ENCODE measurements at regions not wholly inside any gene's neighbourhood (a gene's known extent, or its start where the extent isn't known, plus 50 kb on each side); places are given as distances from the start of the nearest gene placed in this dataset.

DNA sequence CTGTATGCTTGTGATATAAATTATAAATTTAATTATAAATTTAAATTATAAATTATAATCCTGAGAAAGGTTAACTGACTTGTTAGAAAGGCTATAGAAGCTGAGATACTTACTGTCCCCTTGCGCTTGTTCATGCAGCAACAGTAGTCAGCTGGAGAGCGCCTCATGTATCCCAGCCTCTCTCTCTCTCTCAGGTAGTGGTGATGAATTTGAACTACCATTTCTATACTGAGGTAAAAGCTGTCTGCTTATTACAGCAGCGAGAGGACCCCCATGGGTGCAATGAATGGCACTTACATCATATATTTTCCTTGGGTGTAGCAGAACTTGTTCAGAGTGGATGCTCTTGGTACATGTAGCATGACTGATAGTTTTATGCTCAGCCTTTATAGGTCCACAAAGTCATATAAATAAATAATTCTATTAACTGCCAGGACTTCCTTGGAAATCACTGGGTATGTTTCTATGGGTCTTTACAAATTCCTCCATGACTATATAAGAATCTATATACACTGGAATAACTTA lies 1308.7 kb downstream of the REEP3 start:
- Mint-ChIP-seq H3K4me3 (no peak overlapping the region), H3K27me3 (ENCODE audit: insufficient read depth, low read depth, poor library complexity) (peaks cover 1% of the 10 kb centered on the region), H3K4me1 (no peaks in the 10 kb centered on the region), H3K36me3 (ENCODE audit: low read depth) (no peaks in the 10 kb centered on the region), H3K9me3 (no peaks in the 10 kb centered on the region), H3K27ac (no peak overlapping the region)
- no peak overlapping the region for H3K4me3 ChIP-seq
- H3K4me1 ChIP-seq (ENCODE audit: insufficient read depth) = no peaks in the 10 kb centered on the region
- ATAC-seq (no peak), DNase-seq (ENCODE audit: low spot score) (no peak)
- H3K36me3 ChIP-seq (ENCODE audit: insufficient read depth) = no peaks in the 10 kb centered on the region
- H3K27me3 ChIP-seq (ENCODE audit: insufficient read depth) = no peaks in the 10 kb centered on the region
- no peak overlapping the region for H3K4me2 ChIP-seq
- H3K27ac ChIP-seq (ENCODE audit: low read depth) = no peak overlapping the region
- no peaks in the 10 kb centered on the region for H4K20me1 ChIP-seq (replicated peaks; ENCODE audit: insufficient read depth)
- no peak overlapping the region for H2AFZ ChIP-seq
- TF ChIP-seq, protein P1, sequence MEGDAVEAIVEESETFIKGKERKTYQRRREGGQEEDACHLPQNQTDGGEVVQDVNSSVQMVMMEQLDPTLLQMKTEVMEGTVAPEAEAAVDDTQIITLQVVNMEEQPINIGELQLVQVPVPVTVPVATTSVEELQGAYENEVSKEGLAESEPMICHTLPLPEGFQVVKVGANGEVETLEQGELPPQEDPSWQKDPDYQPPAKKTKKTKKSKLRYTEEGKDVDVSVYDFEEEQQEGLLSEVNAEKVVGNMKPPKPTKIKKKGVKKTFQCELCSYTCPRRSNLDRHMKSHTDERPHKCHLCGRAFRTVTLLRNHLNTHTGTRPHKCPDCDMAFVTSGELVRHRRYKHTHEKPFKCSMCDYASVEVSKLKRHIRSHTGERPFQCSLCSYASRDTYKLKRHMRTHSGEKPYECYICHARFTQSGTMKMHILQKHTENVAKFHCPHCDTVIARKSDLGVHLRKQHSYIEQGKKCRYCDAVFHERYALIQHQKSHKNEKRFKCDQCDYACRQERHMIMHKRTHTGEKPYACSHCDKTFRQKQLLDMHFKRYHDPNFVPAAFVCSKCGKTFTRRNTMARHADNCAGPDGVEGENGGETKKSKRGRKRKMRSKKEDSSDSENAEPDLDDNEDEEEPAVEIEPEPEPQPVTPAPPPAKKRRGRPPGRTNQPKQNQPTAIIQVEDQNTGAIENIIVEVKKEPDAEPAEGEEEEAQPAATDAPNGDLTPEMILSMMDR (conservative IDR thresholded peaks at IDR 0.05; ENCODE audit: low read depth in 2 of 2) = no peak
- TF ChIP-seq ZNF114 (CRISPR knock-in tag; IDR thresholded peaks at IDR 0.05) = no peak
- TF ChIP-seq, protein P2, sequence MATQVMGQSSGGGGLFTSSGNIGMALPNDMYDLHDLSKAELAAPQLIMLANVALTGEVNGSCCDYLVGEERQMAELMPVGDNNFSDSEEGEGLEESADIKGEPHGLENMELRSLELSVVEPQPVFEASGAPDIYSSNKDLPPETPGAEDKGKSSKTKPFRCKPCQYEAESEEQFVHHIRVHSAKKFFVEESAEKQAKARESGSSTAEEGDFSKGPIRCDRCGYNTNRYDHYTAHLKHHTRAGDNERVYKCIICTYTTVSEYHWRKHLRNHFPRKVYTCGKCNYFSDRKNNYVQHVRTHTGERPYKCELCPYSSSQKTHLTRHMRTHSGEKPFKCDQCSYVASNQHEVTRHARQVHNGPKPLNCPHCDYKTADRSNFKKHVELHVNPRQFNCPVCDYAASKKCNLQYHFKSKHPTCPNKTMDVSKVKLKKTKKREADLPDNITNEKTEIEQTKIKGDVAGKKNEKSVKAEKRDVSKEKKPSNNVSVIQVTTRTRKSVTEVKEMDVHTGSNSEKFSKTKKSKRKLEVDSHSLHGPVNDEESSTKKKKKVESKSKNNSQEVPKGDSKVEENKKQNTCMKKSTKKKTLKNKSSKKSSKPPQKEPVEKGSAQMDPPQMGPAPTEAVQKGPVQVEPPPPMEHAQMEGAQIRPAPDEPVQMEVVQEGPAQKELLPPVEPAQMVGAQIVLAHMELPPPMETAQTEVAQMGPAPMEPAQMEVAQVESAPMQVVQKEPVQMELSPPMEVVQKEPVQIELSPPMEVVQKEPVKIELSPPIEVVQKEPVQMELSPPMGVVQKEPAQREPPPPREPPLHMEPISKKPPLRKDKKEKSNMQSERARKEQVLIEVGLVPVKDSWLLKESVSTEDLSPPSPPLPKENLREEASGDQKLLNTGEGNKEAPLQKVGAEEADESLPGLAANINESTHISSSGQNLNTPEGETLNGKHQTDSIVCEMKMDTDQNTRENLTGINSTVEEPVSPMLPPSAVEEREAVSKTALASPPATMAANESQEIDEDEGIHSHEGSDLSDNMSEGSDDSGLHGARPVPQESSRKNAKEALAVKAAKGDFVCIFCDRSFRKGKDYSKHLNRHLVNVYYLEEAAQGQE (IDR thresholded peaks at IDR 0.05; ENCODE audit: unreplicated experiment) = no peak
- TF ChIP-seq EZH2phosphoT487 (IDR thresholded peaks at IDR 0.05; ENCODE audit: unreplicated experiment) = no peak
- no peak for TF ChIP-seq POLR2AphosphoS5 (IDR thresholded peaks at IDR 0.05; ENCODE audit: low read depth)
- no peak for TF ChIP-seq EZH2 (IDR thresholded peaks at IDR 0.05; ENCODE audit: low read depth, unreplicated experiment)
- TF ChIP-seq CREB1 (CRISPR knock-in tag; IDR thresholded peaks at IDR 0.05; ENCODE audit: low read depth) = no peak
- TF ChIP-seq JUNB (IDR thresholded peaks at IDR 0.05; ENCODE audit: unreplicated experiment) = no peak
- H3K79me2 ChIP-seq (replicated peaks; ENCODE audit: insufficient read depth) = no peaks in the 10 kb centered on the region
- H3K9me2 ChIP-seq (ENCODE audit: insufficient read depth) = peaks cover 4% of the 10 kb centered on the region; the same call in 1 of the 2 replicates
- H3F3A ChIP-seq (replicated peaks; ENCODE audit: low read depth) = no peaks in the 10 kb centered on the region

DNA sequence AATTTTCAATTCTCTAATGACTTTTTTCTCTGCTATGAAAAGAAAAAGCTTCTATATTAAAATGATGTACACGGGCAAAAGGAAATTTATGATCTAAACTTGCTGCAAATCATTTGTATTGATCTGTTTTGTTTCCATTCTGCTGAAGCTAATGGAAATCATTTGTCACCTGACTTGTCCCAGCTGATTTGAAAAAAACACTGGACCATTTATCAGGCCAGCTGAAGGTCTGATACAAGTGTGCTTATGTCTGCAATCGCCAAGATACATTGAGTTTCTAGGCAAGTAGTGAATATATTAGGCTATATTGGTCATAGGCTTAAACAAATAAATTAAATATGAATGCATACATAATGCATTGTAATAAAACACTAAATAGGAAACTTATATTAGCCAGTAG lies 1309.7 kb downstream of the REEP3 start:
- H3K36me3 ChIP-seq (ENCODE audit: insufficient read depth) = no peaks in the 10 kb centered on the region
- no peaks in the 10 kb centered on the region for H3K27me3 ChIP-seq (ENCODE audit: insufficient read depth)
- H3K27ac ChIP-seq (ENCODE audit: low read depth) = no peak overlapping the region
- Mint-ChIP-seq H3K36me3 (ENCODE audit: low read depth) (no peaks in the 10 kb centered on the region), H3K27me3 (ENCODE audit: insufficient read depth, low read depth, poor library complexity) (peaks cover 1% of the 10 kb centered on the region), H3K4me1 (no peaks in the 10 kb centered on the region), H3K4me3 (no peak overlapping the region), H3K27ac (no peak overlapping the region), H3K9me3 (no peaks in the 10 kb centered on the region)
- no peaks in the 10 kb centered on the region for H3F3A ChIP-seq (replicated peaks; ENCODE audit: low read depth)
- H4K20me1 ChIP-seq (replicated peaks; ENCODE audit: insufficient read depth) = no peaks in the 10 kb centered on the region
- no peaks in the 10 kb centered on the region for H3K4me1 ChIP-seq (ENCODE audit: insufficient read depth)
- H3K4me2 ChIP-seq = no peak overlapping the region
- peaks cover 4% of the 10 kb centered on the region; the same call in 1 of the 2 replicates for H3K9me2 ChIP-seq (ENCODE audit: insufficient read depth)
- H3K4me3 ChIP-seq = no peak overlapping the region
- DNase-seq (ENCODE audit: low spot score) (no peak), ATAC-seq (no peak)
- no peak overlapping the region for H2AFZ ChIP-seq
- no peaks in the 10 kb centered on the region for H3K79me2 ChIP-seq (replicated peaks; ENCODE audit: insufficient read depth)
- TF ChIP-seq POLR2AphosphoS5 (IDR thresholded peaks at IDR 0.05; ENCODE audit: low read depth) = no peak
- TF ChIP-seq, protein P3, sequence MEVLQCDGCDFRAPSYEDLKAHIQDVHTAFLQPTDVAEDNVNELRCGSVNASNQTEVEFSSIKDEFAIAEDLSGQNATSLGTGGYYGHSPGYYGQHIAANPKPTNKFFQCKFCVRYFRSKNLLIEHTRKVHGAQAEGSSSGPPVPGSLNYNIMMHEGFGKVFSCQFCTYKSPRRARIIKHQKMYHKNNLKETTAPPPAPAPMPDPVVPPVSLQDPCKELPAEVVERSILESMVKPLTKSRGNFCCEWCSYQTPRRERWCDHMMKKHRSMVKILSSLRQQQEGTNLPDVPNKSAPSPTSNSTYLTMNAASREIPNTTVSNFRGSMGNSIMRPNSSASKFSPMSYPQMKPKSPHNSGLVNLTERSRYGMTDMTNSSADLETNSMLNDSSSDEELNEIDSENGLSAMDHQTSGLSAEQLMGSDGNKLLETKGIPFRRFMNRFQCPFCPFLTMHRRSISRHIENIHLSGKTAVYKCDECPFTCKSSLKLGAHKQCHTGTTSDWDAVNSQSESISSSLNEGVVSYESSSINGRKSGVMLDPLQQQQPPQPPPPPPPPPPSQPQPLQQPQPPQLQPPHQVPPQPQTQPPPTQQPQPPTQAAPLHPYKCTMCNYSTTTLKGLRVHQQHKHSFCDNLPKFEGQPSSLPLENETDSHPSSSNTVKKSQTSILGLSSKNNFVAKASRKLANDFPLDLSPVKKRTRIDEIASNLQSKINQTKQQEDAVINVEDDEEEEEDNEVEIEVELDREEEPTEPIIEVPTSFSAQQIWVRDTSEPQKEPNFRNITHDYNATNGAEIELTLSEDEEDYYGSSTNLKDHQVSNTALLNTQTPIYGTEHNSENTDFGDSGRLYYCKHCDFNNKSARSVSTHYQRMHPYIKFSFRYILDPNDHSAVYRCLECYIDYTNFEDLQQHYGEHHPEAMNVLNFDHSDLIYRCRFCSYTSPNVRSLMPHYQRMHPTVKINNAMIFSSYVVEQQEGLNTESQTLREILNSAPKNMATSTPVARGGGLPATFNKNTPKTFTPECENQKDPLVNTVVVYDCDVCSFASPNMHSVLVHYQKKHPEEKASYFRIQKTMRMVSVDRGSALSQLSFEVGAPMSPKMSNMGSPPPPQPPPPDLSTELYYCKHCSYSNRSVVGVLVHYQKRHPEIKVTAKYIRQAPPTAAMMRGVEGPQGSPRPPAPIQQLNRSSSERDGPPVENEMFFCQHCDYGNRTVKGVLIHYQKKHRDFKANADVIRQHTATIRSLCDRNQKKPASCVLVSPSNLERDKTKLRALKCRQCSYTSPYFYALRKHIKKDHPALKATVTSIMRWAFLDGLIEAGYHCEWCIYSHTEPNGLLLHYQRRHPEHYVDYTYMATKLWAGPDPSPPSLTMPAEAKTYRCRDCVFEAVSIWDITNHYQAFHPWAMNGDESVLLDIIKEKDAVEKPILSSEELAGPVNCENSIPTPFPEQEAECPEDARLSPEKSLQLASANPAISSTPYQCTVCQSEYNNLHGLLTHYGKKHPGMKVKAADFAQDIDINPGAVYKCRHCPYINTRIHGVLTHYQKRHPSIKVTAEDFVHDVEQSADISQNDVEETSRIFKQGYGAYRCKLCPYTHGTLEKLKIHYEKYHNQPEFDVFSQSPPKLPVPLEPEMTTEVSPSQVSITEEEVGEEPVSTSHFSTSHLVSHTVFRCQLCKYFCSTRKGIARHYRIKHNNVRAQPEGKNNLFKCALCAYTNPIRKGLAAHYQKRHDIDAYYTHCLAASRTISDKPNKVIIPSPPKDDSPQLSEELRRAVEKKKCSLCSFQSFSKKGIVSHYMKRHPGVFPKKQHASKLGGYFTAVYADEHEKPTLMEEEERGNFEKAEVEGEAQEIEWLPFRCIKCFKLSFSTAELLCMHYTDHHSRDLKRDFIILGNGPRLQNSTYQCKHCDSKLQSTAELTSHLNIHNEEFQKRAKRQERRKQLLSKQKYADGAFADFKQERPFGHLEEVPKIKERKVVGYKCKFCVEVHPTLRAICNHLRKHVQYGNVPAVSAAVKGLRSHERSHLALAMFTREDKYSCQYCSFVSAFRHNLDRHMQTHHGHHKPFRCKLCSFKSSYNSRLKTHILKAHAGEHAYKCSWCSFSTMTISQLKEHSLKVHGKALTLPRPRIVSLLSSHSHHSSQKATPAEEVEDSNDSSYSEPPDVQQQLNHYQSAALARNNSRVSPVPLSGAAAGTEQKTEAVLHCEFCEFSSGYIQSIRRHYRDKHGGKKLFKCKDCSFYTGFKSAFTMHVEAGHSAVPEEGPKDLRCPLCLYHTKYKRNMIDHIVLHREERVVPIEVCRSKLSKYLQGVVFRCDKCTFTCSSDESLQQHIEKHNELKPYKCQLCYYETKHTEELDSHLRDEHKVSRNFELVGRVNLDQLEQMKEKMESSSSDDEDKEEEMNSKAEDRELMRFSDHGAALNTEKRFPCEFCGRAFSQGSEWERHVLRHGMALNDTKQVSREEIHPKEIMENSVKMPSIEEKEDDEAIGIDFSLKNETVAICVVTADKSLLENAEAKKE (CRISPR knock-in tag; IDR thresholded peaks at IDR 0.05) = no peak
- TF ChIP-seq NANOG (IDR thresholded peaks at IDR 0.05; ENCODE audit: borderline replicate concordance) = no peak
